Rectal smooth muscle tissue (tissue), 1 donor: ENCODE measurements at regions not wholly inside any gene's neighbourhood (a gene's known extent, or its start where the extent isn't known, plus 50 kb on each side); places are given as distances from the start of the nearest gene placed in this dataset.

Experiments
- H3K27ac ChIP-seq: one replicate; pipeline ENCODE4 v1.7.0; 2013; ENCODE audit warnings: low read depth, low read length, inconsistent platforms
- H3K27me3 ChIP-seq: one replicate; pipeline ENCODE4 v1.7.0; 2013; ENCODE audit warnings: low read length; ENCODE audit not compliant: control insufficient read depth, insufficient read depth
- H3K36me3 ChIP-seq: one replicate; pipeline ENCODE4 v1.7.0; 2013; ENCODE audit warnings: low read length; ENCODE audit not compliant: control insufficient read depth, insufficient read depth
- H3K4me1 ChIP-seq: one replicate; pipeline ENCODE4 v1.7.0; 2013; ENCODE audit warnings: low read length; ENCODE audit not compliant: control insufficient read depth, insufficient read depth
- H3K4me3 ChIP-seq: one replicate; pipeline ENCODE4 v1.7.0; 2013; ENCODE audit warnings: low read length
- H3K9ac ChIP-seq: one replicate; pipeline ENCODE4 v1.7.0; 2013; ENCODE audit warnings: low read length

- H3K27me3 ChIP-seq, result no peaks in the 10 kb centered on the region
- no peak overlapping the region for H3K9ac ChIP-seq
- no peaks in the 10 kb centered on the region for H3K36me3 ChIP-seq
- no peaks in the 10 kb centered on the region for H3K4me1 ChIP-seq
- H3K4me3 ChIP-seq, result no peak overlapping the region
- no peak overlapping the region for H3K27ac ChIP-seq
Observed at GRCh38 chr5:89128092-89128491, 245.1 kb upstream of the MEF2C start.

GRCh38 chr5:89127191-89127590 lies 244.2 kb upstream of the MEF2C start:
- Histone ChIP-seq H3K36me3 (no peaks in the 10 kb centered on the region), H3K4me1 (no peaks in the 10 kb centered on the region), H3K27me3 (no peaks in the 10 kb centered on the region), H3K9ac (no peak overlapping the region), H3K27ac (no peak overlapping the region), H3K4me3 (no peak overlapping the region)

- Histone ChIP-seq H3K36me3 (no peaks in the 10 kb centered on the region), H3K27me3 (no peaks in the 10 kb centered on the region), H3K4me3 (no peak overlapping the region), H3K27ac (no peak overlapping the region), H3K9ac (no peak overlapping the region), H3K4me1 (no peaks in the 10 kb centered on the region)
Observed at GRCh38 chr5:89125372-89125771, 242.4 kb upstream of the MEF2C start.

GRCh38 chr5:89123581-89123980 lies 240.6 kb upstream of the MEF2C start:
- Histone ChIP-seq H3K27me3 (no peaks in the 10 kb centered on the region), H3K27ac (no peak overlapping the region)

GRCh38 chr5:89120719-89121118 lies 237.7 kb upstream of the MEF2C start:
- Histone ChIP-seq H3K27ac (no peak overlapping the region), H3K4me3 (no peak overlapping the region), H3K27me3 (no peaks in the 10 kb centered on the region), H3K9ac (no peak overlapping the region), H3K36me3 (no peaks in the 10 kb centered on the region), H3K4me1 (no peaks in the 10 kb centered on the region)

More at GRCh38 chr5:89123581-89123980, 240.6 kb upstream of the MEF2C start:
- Histone ChIP-seq H3K36me3 (no peaks in the 10 kb centered on the region), H3K4me1 (no peaks in the 10 kb centered on the region), H3K9ac (no peak overlapping the region), H3K4me3 (no peak overlapping the region)

- no peak overlapping the region for H3K4me3 ChIP-seq
- H3K9ac ChIP-seq, result no peak overlapping the region
Observed at GRCh38 chr5:89117124-89117644, 234.2 kb upstream of the MEF2C start.

GRCh38 chr5:89110916-89111646 lies 228.1 kb upstream of the MEF2C start:
- H3K4me1 ChIP-seq, result no peaks in the 10 kb centered on the region
- no peak overlapping the region for H3K27ac ChIP-seq

More at GRCh38 chr5:89117124-89117644, 234.2 kb upstream of the MEF2C start:
- Histone ChIP-seq H3K4me1 (no peaks in the 10 kb centered on the region), H3K27me3 (no peaks in the 10 kb centered on the region), H3K27ac (no peak overlapping the region), H3K36me3 (no peaks in the 10 kb centered on the region)

GRCh38 chr5:89106480-89106879 lies 223.5 kb upstream of the MEF2C start:
- Histone ChIP-seq H3K4me3 (no peak overlapping the region), H3K9ac (no peak overlapping the region), H3K4me1 (no peaks in the 10 kb centered on the region)

More at GRCh38 chr5:89110916-89111646, 228.1 kb upstream of the MEF2C start:
- no peaks in the 10 kb centered on the region for H3K36me3 ChIP-seq
- H3K4me3 ChIP-seq, result no peak overlapping the region
- no peaks in the 10 kb centered on the region for H3K27me3 ChIP-seq
- no peak overlapping the region for H3K9ac ChIP-seq

GRCh38 chr5:89105836-89106235 lies 222.9 kb upstream of the MEF2C start:
- Histone ChIP-seq H3K36me3 (no peaks in the 10 kb centered on the region), H3K27me3 (no peaks in the 10 kb centered on the region), H3K4me1 (no peaks in the 10 kb centered on the region), H3K9ac (no peak overlapping the region), H3K27ac (no peak overlapping the region), H3K4me3 (no peak overlapping the region)

More at GRCh38 chr5:89106480-89106879, 223.5 kb upstream of the MEF2C start:
- no peaks in the 10 kb centered on the region for H3K27me3 ChIP-seq
- no peak overlapping the region for H3K27ac ChIP-seq
- no peaks in the 10 kb centered on the region for H3K36me3 ChIP-seq

GRCh38 chr5:89105171-89105695 lies 222.2 kb upstream of the MEF2C start:
- H3K4me3 ChIP-seq, result no peak overlapping the region
- no peaks in the 10 kb centered on the region for H3K36me3 ChIP-seq
- no peaks in the 10 kb centered on the region for H3K27me3 ChIP-seq
- no peak overlapping the region for H3K9ac ChIP-seq
- H3K4me1 ChIP-seq, result no peaks in the 10 kb centered on the region
- H3K27ac ChIP-seq, result no peak overlapping the region

- Histone ChIP-seq H3K9ac (no peak overlapping the region), H3K4me1 (no peaks in the 10 kb centered on the region), H3K27me3 (no peaks in the 10 kb centered on the region), H3K27ac (no peak overlapping the region), H3K36me3 (no peaks in the 10 kb centered on the region), H3K4me3 (no peak overlapping the region)
Observed at GRCh38 chr5:89098199-89098756, 215.3 kb upstream of the MEF2C start.

- Histone ChIP-seq H3K27ac (no peak overlapping the region), H3K9ac (no peak overlapping the region), H3K27me3 (no peaks in the 10 kb centered on the region), H3K4me1 (no peaks in the 10 kb centered on the region), H3K36me3 (no peaks in the 10 kb centered on the region), H3K4me3 (no peak overlapping the region)
Observed at GRCh38 chr5:89097103-89097502, 214.1 kb upstream of the MEF2C start.
